Epidermal melanocyte (primary cell): ENCODE measurements at regions not wholly inside any gene's neighbourhood (a gene's known extent, or its start where the extent isn't known, plus 50 kb on each side); places are given as distances from the start of the nearest gene placed in this dataset.
"Not testable (repeated sequence)": the region's sequence is repeated elsewhere in the genome, so short reads cannot be mapped to it uniquely, and the experiment has no call there.

Source experiments
- DNase-seq: peaks from one replicate; pipeline ENCODE4 v3.0.0; 2011; ENCODE audit warnings: low spot score; ENCODE audit not compliant: insufficient read length

- not testable (repeated sequence) for DNase-seq
Measured at GRCh38 chr1:206404309-206405027, 65.8 kb upstream of the IKBKE start.

- DNase-seq: not testable (repeated sequence)
Measured at GRCh38 chr1:206405282-206405681, 65.0 kb upstream of the IKBKE start.

- DNase-seq: not testable (repeated sequence)
Measured at GRCh38 chr1:206408371-206409288, 61.6 kb upstream of the IKBKE start.

DNA sequence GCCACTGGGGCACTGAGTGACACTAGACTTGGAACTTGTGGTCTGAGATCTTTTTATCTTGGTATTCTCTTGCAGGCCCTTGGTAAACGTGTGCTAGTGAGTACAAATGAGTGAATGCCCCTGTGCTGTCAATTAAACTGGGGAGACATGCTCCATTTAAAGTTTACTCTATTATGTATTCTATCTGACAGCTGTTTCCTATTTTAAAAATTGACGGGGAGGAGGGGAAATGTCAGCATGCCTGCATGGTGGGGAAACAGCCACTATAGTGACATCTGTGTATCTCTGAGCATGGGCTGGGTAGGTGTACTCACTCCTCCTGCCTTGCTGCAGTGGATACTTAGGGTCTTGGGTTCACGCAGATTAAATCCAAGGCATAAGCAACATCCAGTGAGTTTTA lies 59.0 kb upstream of the IKBKE start:
- no peak for DNase-seq

GRCh38 chr1:206415942-206416341 lies 54.3 kb upstream of the IKBKE start:
- no peak for DNase-seq

DNA sequence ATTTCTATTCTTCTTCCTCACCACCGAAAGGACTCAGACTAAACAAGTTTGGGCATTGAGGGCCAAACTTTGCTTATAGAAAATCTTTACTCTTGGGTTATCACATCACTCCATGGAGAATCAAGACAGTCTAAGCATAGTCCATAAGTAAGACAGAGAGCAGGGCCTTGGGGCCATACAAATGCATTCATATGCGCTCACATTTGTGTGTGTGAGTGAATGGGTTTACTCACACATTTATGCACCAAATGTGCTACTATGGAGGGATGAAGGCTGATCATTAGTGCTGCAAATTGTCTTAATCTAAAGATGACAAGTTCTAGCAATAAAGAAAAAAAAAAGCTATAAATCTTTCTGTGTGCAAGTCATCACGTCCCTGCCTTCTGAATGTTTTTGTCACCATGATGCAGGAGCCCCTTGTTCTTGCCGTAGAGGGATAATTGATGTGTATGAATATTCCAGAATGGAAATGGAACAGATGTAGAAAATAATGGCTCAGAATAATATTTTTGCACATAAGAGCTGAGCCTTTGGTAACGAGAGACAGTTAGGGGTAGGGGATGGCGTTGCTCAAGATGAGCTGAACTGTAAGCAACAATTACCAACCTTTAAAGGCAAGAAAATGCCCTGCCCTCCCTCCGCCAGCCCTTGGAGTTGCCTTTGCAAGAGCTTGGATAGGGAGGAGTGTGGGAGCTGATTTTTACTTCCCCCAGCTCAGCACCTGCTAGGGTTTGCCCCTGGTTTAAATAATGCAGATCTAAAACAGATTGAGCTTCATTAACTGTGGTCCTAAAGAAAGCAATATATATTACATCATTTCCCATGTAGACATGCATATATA lies 52.3 kb upstream of the IKBKE start:
- DNase-seq: no peak

DNA sequence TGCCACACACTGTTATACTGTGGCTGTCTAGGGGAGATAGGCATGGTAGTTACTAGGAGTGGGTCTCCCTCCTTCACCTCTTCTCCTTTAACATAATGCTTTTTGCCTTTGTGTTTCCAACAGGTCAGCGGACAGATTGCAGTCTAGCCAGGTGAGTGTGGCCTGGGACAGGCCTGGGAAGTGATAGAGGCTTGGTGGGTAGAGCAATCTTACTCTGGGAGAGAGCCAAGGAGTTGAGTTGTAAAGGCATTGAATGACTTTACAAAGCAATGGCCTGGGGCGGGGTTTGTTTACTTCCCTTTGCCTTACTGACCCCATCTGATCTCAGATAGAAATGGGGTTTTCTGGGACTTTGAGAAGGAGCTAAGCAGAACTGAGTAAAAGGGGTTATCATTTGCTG lies 51.0 kb upstream of the IKBKE start:
- no peak for DNase-seq

DNA sequence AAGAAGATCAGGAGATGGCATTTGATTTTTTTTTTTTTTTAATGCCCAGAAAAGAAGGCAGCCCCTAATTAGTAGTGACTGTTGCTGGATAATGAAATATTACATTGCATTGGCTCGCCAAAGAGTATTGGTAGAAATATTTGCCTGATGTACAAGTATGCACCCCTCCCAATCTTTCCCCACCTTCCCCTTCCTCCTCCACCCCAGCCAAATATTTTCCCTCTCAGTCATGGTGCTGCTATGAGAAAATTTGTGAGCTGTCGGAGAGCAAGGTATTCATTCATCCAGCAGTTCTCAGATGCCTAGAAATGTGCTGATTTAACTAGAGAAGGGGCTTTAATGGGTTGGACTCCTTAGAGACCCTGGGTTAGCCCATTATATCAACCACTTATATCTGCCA lies 50.5 kb upstream of the IKBKE start:
- no peak for DNase-seq

GRCh38 chr1:206420471-206420870 lies 49.8 kb upstream of the IKBKE start:
- no peak for DNase-seq
